ENCODE measurements at regions not wholly inside any gene's neighbourhood (a gene's known extent, or its start where the extent isn't known, plus 50 kb on each side); places are given as distances from the start of the nearest gene placed in this dataset.
"Not testable (repeated sequence)": the region's sequence is repeated elsewhere in the genome, so short reads cannot be mapped to it uniquely, and the experiment has no call there.

DNA sequence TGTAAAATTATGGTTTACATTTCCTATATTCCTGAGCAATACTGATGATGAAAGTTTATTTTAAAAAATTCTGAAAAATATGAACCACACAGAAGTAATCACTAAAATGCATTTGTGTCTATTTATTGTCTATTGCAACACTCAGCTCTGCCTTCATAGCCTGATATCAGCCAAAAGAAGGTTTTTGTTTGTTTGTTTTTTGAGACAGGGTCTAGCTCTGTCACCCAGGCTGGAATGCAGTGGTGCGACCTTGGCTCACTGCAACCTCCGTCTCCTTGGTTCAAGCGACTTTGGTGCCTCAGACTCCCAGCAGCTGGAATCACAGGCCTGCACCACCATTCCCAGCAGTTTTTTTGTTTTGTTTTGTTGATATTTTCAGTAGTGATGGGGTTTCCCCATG, 1560.2 kb downstream of the SI start:
- Histone ChIP-seq H3K27ac (no peak overlapping the region), H3K36me3 (no peaks in the 10 kb centered on the region), H3K4me1 (no peaks in the 10 kb centered on the region), H3K27me3 (no peaks in the 10 kb centered on the region), H3K4me3 (no peak overlapping the region), H3K9me3 (no peaks in the 10 kb centered on the region)
- ATAC-seq (no peak), DNase-seq (no peak)
- intact Hi-C loops (cut with DNase I): no loop called here
- TF ChIP-seq, protein P1, sequence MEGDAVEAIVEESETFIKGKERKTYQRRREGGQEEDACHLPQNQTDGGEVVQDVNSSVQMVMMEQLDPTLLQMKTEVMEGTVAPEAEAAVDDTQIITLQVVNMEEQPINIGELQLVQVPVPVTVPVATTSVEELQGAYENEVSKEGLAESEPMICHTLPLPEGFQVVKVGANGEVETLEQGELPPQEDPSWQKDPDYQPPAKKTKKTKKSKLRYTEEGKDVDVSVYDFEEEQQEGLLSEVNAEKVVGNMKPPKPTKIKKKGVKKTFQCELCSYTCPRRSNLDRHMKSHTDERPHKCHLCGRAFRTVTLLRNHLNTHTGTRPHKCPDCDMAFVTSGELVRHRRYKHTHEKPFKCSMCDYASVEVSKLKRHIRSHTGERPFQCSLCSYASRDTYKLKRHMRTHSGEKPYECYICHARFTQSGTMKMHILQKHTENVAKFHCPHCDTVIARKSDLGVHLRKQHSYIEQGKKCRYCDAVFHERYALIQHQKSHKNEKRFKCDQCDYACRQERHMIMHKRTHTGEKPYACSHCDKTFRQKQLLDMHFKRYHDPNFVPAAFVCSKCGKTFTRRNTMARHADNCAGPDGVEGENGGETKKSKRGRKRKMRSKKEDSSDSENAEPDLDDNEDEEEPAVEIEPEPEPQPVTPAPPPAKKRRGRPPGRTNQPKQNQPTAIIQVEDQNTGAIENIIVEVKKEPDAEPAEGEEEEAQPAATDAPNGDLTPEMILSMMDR (IDR thresholded peaks at IDR 0.05): no peak

DNA sequence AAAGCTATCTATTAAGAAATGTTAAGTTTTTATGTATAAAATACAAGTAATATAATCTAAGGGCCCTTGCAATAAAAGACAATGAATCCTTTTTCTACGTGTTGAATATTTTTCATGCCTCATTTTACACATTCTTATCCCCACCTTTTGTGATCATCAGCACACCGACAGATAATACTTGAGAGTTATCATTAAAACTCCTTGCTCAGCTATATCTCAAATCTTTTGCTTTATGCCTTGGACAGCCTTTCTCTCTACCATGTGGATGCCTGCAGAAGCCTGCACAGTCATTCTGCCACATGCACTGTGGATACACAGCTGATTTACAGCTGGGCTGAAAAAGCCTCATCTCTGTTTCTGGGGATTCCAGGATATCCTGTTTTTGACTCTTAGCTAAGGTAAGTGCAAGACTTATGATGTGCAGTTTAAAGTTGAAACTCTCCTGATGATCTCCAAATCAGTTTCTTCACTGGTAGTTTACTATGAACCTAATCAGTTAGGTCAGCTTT, 1565.1 kb downstream of the SI start:
- H3K4me1 ChIP-seq: no peaks in the 10 kb centered on the region
- H3K4me3 ChIP-seq: no peak overlapping the region
- intact Hi-C loops (cut with DNase I): no loop called here
- TF ChIP-seq, protein P1 (IDR thresholded peaks at IDR 0.05): no peak
- H3K27me3 ChIP-seq: no peaks in the 10 kb centered on the region
- DNase-seq (no peak), ATAC-seq (no peak)
- no peak overlapping the region for H3K27ac ChIP-seq
- H3K9me3 ChIP-seq: no peaks in the 10 kb centered on the region
- H3K36me3 ChIP-seq: no peaks in the 10 kb centered on the region

DNA sequence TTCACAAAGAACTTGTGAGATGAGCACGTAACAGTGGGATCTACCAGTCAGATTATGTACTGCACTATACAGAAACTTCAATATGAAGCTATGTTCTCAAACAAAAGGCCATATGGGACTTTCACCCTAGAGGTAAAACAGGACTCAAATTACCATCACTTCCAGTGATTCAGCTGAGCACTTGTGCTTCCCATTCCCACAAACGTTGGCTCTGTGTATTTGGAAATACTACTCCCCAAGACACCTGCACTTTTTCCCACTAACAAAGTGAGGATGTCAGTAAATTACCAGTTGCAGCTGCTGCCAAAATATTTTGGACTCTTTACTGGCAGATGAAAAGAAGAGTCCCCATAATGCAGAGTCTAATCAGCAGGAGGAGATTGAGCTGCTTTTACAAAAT, 1570.1 kb downstream of the SI start:
- DNase-seq (no peak), ATAC-seq (no peak)
- no peaks in the 10 kb centered on the region for H3K9me3 ChIP-seq
- H3K27ac ChIP-seq: no peak overlapping the region
- H3K4me3 ChIP-seq: no peak overlapping the region
- no peaks in the 10 kb centered on the region for H3K36me3 ChIP-seq
- intact Hi-C loops (cut with DNase I): no loop called here
- H3K4me1 ChIP-seq: no peaks in the 10 kb centered on the region
- H3K27me3 ChIP-seq: no peaks in the 10 kb centered on the region
- TF ChIP-seq, protein P1 (IDR thresholded peaks at IDR 0.05): no peak

DNA sequence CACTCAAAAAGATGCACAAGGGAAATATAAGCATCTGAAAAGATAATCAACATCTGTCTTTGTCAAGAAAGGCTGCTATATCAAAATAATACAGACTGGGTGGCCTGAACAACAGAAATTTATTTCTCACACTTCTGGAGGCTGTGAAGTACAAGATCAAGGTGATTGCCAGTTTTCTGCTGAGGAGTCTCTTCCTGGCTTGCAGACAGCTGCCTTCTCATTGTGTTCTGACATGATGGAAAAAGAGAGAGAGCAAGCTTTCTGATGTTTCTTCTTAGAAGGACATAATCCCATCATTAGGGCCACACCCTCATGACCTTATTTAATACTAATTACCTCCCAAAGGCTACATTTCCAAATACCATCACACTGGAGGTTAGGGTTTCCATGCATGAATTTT, 1573.3 kb downstream of the SI start:
- Histone ChIP-seq H3K9me3 (no peaks in the 10 kb centered on the region), H3K27ac (no peak overlapping the region), H3K27me3 (no peaks in the 10 kb centered on the region), H3K4me1 (no peaks in the 10 kb centered on the region), H3K36me3 (no peaks in the 10 kb centered on the region), H3K4me3 (no peak overlapping the region)
- intact Hi-C loops (cut with DNase I): no loop called here
- TF ChIP-seq, protein P1 (IDR thresholded peaks at IDR 0.05): no peak
- ATAC-seq (no peak), DNase-seq (no peak)

DNA sequence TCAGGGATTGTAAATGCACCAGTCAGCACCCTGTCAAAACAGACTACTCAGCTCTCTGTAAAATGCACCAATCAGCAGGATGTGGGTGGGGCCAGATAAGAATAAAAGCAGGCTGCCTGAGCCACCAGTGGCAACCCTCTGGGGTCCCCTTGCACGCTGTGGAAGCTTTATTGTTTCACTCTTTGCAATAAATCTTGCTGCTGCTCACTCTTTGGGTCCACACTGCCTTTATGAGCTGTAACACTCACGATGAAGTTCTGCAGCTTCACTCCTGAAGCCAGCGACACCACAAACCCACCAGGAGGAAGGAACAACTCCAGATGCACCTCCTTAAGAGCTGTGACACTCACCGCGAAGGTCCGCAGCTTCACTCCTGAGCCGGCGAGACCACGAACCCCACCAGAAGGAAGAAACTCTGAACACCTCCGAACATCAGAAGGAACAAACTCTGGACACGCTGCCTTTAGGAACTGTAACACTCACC, 1578.5 kb downstream of the SI start:
- DNase-seq; H3K4me1 ChIP-seq; intact Hi-C loops (cut with DNase I); H3K9me3 ChIP-seq; ATAC-seq; H3K4me3 ChIP-seq; H3K36me3 ChIP-seq; H3K27me3 ChIP-seq; H3K27ac ChIP-seq: not testable (repeated sequence)

DNA sequence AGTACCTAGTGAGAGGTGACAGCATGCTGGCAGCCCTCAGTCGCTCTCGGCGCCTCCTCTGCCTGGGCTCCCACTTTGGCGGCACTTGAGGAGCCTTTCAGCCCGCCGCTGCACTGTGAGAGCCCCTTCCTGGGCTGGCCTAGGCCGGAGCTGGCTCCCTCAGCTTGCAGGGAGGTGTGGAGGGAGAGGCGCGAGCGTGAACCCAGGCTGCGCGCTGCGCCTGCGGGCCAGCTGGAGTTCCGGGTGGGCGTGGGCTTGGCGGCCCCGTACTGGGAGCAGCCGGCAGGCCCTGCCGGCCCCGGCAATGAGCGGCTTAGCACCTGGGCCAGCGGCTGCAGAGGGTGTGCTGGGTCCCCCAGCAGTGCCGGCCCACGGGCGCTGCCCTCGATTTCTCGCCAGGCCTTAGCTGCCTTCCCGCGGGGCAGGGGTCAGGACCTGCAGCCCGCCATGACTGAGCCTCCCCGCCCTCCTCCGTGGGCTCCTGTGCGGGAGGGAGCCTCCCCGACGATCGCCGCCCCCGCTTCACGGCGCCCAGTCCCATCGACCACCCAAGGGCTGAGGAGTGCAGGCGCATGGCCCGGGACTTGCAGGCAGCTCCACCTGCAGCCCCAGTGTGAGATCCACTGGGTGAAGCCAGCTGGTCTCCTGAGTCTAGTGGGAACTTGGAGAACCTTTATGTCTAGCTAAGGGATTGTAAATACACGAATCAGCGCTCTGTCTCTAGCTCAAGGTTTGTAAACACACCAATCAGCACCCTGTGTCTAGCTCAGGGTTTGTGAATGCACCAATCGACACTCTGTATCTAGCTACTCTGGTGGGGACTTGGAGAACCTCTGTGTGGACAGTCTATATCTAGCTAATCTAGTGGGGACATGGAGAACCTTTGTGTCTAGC, 1579.2 kb downstream of the SI start:
- H3K27me3 ChIP-seq; ATAC-seq; H3K36me3 ChIP-seq; H3K27ac ChIP-seq; H3K9me3 ChIP-seq; DNase-seq; H3K4me3 ChIP-seq; intact Hi-C loops (cut with DNase I); H3K4me1 ChIP-seq: not testable (repeated sequence)

Data from upper lobe of right lung (tissue), 1 donor.